Activated CD4-positive, alpha-beta T cell treated with anti-CD3 and anti-CD28 coated beads, Interleukin-2, Interleukin-6, amounts not matched to agents 100 ng/mL and 50 ng/mL, durations not matched to agents 16 hours and 8 hours (primary cell): ENCODE measurements at regions not wholly inside any gene's neighbourhood (a gene's known extent, or its start where the extent isn't known, plus 50 kb on each side); places are given as distances from the start of the nearest gene placed in this dataset.

ENCODE experiments used
- DNase-seq: peaks from one replicate; pipeline ENCODE4 v3.0.0-alpha.2; 2020

- DNase-seq: no peak
Measured at GRCh38 chr12:111194703-111195051, 174.2 kb downstream of the PHETA1 start.

- no peak for DNase-seq
Measured at GRCh38 chr12:111193977-111194702, 174.8 kb downstream of the PHETA1 start.

GRCh38 chr12:111193496-111193895 is 175.4 kb downstream of the PHETA1 start:
- DNase-seq: no peak

- DNase-seq: no peak
Measured at GRCh38 chr12:111193067-111193466, 175.8 kb downstream of the PHETA1 start.

GRCh38 chr12:111192647-111193046 is 176.2 kb downstream of the PHETA1 start:
- no peak for DNase-seq

DNA sequence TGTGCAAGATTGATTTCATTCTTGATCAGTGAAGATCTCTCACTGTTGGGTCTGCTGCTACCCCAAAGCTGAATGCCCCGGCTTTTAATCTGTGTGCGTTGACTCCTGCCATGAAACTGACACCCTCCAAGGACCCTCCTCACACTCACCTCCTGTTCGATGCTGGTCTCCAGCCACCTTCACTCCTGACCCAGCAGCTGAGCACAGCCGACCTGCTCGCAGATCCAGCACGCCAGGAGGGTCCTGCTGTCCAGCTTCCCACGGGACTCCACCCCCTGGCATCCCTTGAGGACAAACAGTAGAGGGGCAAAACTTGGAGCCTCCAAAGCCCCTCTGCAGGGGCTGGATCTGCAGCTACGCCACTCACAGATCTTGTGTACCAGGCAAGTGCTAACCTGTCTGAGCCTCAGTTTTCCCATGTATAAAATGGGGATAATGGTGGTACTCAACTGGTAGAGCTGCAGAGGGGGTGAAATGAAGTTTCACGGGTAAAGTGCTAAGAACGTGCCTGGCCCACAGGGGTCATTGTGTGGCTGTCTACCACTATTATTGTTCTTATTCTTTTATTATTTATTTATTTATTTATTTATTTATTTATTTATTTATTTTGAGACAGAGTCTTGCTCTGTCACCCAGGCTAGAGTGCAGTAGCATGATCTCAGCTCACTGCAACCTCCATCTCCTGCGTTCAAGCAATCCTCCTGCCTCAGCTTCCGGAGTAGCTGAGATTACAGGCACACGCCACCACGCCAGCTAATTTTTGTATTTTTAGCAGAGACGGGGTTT is 178.0 kb downstream of the PHETA1 start:
- no peak for DNase-seq

- DNase-seq: no peak
Measured at GRCh38 chr12:111189792-111190191, 179.1 kb downstream of the PHETA1 start.

GRCh38 chr12:111188436-111188835 is 180.5 kb downstream of the PHETA1 start:
- no peak for DNase-seq

- no peak for DNase-seq
Measured at GRCh38 chr12:111186347-111186746, 182.5 kb downstream of the PHETA1 start.

DNA sequence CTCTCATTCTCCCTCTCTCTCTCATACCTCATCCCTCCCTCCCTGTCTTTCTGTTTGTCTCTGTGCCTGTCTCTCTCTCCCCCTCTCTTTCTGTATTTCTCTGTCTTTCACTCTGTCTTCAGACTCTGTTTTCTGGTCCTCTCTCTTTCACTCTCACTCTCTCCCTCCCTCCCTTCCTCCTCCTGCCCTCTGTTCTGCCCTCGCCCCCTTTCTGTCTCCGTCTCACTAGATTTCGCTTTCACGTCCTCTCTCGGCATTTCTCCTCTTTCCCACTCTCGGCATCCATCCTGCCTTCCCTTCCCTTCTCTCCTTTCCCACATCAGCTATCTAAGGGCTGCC is 183.0 kb downstream of the PHETA1 start:
- no peak for DNase-seq

- DNase-seq: no peak
Measured at GRCh38 chr12:111185206-111185888, 183.5 kb downstream of the PHETA1 start.

DNA sequence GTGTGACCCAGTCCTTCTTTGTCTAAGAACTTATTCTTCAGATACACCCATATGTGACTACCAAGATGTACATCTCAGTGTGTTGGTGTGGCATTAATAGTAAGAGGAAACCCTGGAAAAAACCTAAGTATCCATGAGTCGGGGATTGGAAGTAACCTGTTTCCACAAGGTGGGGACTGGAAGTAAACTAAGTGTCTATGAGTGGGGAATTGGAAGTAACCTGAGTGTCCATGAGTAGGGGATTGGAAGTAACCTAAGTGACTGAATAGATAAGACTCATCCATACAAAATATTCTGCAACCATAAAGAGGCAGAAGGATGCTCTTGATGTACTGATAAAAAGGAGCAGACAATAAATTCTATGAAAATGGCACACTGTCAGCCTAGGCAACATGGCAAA is 184.7 kb downstream of the PHETA1 start:
- DNase-seq: no peak

DNA sequence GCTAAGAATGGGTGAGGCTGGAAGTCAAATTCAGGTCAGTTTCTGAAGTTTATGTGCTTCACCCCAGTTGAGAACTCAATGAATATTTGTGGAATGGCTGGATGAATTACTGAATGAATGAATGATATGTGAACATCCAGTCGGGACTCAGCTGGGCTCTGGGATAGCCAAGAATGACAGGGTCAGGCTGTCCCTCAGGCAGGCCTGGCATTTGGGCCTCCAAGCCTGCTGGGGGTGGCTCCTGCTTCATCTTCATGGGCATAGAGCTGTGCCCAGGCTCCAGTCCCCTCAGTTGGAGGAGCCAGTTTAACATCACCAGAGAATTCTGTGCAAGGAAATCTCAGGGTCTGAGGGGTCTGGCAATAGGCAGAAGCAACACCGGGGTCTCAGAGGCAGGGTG is 185.8 kb downstream of the PHETA1 start:
- no peak for DNase-seq

- no peak for DNase-seq
Measured at GRCh38 chr12:111182382-111182781, 186.5 kb downstream of the PHETA1 start.

GRCh38 chr12:111181143-111181726 is 187.7 kb downstream of the PHETA1 start:
- no peak for DNase-seq

DNA sequence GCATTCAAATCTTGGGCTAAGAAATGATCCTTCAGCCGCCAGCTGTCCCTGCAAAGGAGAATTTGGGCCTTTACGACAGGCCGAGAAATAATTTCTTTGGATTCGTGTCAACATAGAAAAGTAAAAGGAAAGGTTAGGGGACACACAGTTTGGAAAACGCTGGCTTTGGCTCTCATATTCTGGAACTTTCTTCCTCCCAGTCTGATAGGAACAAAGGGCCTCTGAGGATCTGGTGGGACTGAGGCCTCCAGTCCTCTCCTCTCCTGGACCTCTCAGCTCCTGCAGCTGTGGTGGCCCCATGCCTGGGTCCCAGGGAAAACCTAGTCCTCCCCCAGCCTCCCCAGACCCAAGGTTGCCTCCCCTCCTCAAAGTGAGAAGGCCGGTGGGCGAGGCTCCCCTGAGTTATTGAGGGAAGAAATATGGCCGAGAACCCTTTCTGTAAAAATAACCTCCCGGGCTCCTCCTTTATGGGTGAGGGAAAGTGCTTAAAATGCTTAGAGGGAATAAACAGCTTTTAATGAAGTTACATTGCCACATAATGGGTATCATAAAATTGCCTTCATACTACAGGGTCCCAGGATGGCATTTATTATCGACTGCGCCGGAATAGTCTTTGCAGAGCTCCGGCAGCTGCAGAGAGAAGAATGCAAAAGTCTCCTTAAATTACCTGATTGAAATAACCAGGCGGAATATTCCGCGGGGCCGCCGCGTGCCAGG is 188.3 kb downstream of the PHETA1 start:
- no peak for DNase-seq

GRCh38 chr12:111178181-111179081 is 190.5 kb downstream of the PHETA1 start:
- no peak for DNase-seq

- DNase-seq: no peak
Measured at GRCh38 chr12:111175396-111176094, 193.3 kb downstream of the PHETA1 start.

GRCh38 chr12:111174961-111175345 is 193.9 kb downstream of the PHETA1 start:
- DNase-seq: no peak

GRCh38 chr12:111174251-111174960 is 194.5 kb downstream of the PHETA1 start:
- DNase-seq: no peak

DNA sequence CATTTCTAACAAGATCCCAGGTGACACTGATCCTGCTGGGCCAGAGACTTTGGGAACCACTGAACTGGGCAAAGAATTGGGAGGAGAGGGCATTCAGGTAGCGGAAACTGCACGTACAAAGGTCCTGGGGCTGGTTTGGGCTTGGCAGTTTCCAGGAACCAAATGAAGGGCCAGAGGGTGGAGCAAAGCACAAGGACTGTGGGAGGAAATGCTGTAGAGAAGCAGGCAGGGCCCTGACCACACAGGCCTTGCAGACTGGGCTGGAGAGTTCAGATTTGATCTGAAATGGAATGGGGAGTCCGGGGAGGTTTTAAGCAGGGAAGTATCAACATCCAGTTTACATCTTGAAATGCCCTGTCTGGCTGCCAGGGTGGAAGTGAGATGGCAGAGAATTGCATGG is 195.1 kb downstream of the PHETA1 start:
- no peak for DNase-seq
